Activated gamma-delta T cell treated with anti-CD3 and anti-CD28 coated beads, Interleukin-2, amount 50 U/mL, for 16 hours (primary cell): ENCODE measurements at regions not wholly inside any gene's neighbourhood (a gene's known extent, or its start where the extent isn't known, plus 50 kb on each side); places are given as distances from the start of the nearest gene placed in this dataset.
"Not testable (repeated sequence)": the region's sequence is repeated elsewhere in the genome, so short reads cannot be mapped to it uniquely, and the experiment has no call there.

Experiments
- DNase-seq: peaks from one replicate; pipeline ENCODE4 v3.0.0-alpha.2; 2020; ENCODE audit warnings: low read depth

GRCh38 chr10:83760142-83760541 lies 379.2 kb upstream of the GHITM start:
- DNase-seq, result no peak

- no peak for DNase-seq
Observed at GRCh38 chr10:83764666-83765065, 374.6 kb upstream of the GHITM start.

GRCh38 chr10:83765731-83766130 lies 373.6 kb upstream of the GHITM start:
- no peak for DNase-seq

GRCh38 chr10:83769281-83769820 lies 370.0 kb upstream of the GHITM start:
- no peak for DNase-seq

GRCh38 chr10:83786701-83787100 lies 352.6 kb upstream of the GHITM start:
- not testable (repeated sequence) for DNase-seq

- no peak for DNase-seq
Observed at GRCh38 chr10:83801983-83802382, 337.3 kb upstream of the GHITM start.

- DNase-seq, result no peak
Observed at GRCh38 chr10:83806717-83807116, 332.6 kb upstream of the GHITM start.

GRCh38 chr10:83809001-83809400 lies 330.3 kb upstream of the GHITM start:
- no peak for DNase-seq

- no peak for DNase-seq
Observed at GRCh38 chr10:83816942-83817341, 322.4 kb upstream of the GHITM start.

- DNase-seq, result no peak
Observed at GRCh38 chr10:83817797-83818196, 321.5 kb upstream of the GHITM start.

- DNase-seq, result no peak
Observed at GRCh38 chr10:83819609-83820008, 319.7 kb upstream of the GHITM start.

- DNase-seq, result no peak
Observed at GRCh38 chr10:83820033-83820432, 319.3 kb upstream of the GHITM start.

- no peak for DNase-seq
Observed at GRCh38 chr10:83824099-83824498, 315.2 kb upstream of the GHITM start.

- no peak for DNase-seq
Observed at GRCh38 chr10:83834096-83834495, 305.2 kb upstream of the GHITM start.

- no peak for DNase-seq
Observed at GRCh38 chr10:83835945-83836745, 303.2 kb upstream of the GHITM start.

- DNase-seq, result no peak
Observed at GRCh38 chr10:83848677-83849076, 290.6 kb upstream of the GHITM start.

GRCh38 chr10:83849150-83849549 lies 290.2 kb upstream of the GHITM start:
- no peak for DNase-seq

GRCh38 chr10:83852146-83852545 lies 287.2 kb upstream of the GHITM start:
- no peak for DNase-seq

GRCh38 chr10:83862723-83863122 lies 276.6 kb upstream of the GHITM start:
- no peak for DNase-seq

- no peak for DNase-seq
Observed at GRCh38 chr10:83863283-83863966, 275.9 kb upstream of the GHITM start.

- no peak for DNase-seq
Observed at GRCh38 chr10:83869898-83870297, 269.4 kb upstream of the GHITM start.

GRCh38 chr10:83871187-83872081 lies 267.9 kb upstream of the GHITM start:
- DNase-seq, result peak; percentile 17
